Fibroblast of skin of right quadriceps (primary cell): ENCODE measurements at regions not wholly inside any gene's neighbourhood (a gene's known extent, or its start where the extent isn't known, plus 50 kb on each side); places are given as distances from the start of the nearest gene placed in this dataset.
"Not testable (repeated sequence)": the region's sequence is repeated elsewhere in the genome, so short reads cannot be mapped to it uniquely, and the experiment has no call there.

ENCODE experiments used
- DNase-seq: peaks from one replicate; pipeline ENCODE4 v3.0.0-alpha.2; 2013

DNA sequence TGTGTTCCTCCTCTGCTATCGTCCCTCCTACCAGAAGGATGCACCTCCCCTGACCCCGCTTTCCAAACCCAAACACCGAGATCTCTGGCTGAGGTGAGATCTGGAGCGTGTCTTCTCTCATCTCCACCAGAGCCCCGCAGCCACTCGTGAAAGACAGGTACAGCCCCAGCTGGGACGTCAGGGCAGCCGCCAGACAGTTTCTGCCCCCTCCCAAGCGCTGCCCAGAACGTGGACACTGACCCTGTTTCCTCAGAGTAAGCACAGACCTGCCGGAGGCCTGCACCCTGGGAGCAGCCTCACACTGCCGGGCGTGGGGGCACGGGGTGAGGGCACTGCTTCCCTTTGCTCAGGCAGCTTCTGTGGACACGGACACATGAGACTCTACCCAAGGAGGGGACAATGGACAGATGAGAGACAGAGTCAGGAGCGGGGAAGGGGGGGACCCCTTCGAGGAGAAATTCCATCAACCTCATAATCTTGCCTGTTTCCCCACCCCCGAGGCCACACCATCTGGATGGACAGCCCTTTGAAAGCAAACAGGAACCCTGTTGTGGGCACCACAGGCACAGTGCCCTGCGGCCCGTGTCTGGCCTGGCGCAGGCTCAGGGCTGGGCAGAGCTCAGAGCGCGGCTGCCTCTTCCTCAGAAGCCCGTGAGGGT is 210.6 kb downstream of the DLL1 start:
- DNase-seq: no peak

DNA sequence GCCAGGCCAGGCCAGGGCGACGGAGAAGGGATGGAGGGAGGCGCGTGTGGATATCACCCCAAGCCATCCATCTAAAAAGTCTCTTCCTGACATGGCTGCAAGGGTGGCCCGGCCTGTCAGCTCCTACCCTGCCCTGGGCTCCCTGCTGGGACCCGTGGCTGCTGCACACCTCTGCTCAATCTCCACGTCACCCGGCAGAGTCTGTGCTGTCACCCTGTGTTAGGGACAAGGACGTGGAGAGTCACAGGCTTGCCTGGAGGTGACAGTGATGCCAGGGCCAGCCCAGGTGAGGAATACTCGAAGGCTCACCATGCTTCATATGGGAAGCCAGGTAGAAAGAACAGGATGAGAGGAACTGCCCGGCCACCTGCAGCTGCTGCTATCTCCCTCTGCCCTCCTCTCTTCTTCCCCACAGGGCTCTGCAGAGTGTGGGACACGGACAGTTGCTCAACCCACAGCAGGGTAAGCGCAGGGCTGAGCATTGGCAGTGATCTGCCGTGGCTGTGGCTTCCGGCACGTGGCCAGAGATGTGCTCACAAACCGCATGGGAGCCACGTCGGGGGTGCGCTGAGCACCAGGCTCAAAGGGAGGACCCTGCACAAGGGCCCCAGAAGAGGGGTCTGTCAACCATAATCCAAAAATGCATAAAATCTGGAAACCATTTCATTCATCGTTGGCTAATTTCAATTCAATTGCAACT is 214.3 kb downstream of the DLL1 start:
- DNase-seq: no peak

GRCh38 chr6:170075659-170076223 is 215.1 kb downstream of the DLL1 start:
- no peak for DNase-seq

DNA sequence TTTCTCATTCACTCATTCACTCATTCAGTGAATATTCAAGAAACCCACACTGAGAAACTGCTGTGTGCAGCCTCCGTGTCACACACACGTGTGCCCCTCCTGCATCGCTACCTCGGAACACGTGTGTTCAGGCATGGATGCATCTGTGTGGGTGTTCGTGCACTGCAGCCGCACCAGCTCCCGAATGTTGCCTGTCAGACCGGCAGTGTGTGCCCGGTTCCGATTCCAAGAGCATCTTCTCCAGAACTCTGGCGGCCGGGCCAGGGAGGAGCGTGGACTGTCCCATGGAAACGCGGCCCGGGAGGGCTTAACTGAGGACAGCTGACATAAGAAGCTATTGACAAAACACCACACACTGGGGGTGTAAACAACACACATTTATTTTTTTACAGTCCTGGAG is 216.0 kb downstream of the DLL1 start:
- DNase-seq: no peak

DNA sequence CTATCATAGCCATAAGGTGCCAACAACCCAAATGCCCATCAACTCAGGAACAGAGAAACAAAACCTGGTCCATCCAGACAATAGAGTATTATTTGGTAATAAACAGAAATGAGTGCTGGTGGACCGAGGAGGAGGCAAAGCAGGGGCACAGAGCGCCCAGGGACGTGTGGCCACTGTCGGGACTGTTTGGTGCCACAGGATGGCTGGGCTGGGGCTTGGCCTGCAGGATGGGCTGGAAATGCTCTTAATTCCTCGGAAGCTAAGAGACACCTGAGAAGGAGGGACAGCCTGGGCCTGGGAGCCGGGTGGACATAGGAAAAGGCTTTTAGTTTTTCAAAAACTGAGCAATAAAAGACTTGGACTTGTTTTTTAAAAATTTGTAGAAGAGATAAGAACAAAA is 216.4 kb downstream of the DLL1 start:
- no peak for DNase-seq

DNA sequence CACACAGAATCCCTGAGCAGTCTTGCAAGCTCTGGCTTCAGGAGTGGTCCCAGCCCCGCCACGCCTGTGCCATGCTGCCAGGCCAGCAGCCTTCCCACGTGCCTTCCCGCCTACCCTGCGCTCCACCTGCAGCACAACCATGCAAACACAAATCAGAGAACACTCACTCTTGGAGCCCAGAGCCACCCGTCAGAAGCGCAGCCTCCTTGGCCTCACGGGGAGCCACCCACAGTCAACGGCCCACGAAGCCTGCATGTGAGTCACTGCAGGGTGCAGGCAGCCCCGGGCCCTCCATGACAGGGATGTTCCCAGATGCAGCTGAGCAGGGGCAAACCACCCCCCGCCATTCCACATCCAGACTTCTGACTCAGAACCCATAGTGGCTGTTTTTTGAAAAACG is 217.0 kb downstream of the DLL1 start:
- DNase-seq: no peak

GRCh38 chr6:170072246-170072645 is 218.6 kb downstream of the DLL1 start:
- DNase-seq: no peak

- no peak for DNase-seq
Measured at GRCh38 chr6:170069611-170070010, 221.3 kb downstream of the DLL1 start.

DNA sequence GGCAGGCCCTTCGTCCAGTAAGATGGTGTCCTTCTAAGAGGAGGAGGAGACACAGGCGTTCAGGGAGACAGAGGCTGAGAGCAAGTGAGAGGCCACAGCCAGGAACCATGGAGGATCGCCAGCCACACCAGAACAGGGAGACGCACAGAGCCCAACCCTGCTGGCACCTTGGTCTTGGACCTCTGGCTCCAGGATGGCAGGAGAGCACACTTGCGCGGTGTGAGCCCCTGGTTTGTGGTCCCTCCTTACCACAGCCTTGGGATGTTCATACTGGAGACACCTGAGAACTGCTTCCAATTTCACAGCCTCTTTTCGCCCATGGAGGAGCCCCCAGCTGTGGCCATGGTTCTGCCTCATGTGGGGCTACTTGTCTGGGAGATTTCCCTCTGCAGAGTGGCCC is 222.4 kb downstream of the DLL1 start:
- no peak for DNase-seq

DNA sequence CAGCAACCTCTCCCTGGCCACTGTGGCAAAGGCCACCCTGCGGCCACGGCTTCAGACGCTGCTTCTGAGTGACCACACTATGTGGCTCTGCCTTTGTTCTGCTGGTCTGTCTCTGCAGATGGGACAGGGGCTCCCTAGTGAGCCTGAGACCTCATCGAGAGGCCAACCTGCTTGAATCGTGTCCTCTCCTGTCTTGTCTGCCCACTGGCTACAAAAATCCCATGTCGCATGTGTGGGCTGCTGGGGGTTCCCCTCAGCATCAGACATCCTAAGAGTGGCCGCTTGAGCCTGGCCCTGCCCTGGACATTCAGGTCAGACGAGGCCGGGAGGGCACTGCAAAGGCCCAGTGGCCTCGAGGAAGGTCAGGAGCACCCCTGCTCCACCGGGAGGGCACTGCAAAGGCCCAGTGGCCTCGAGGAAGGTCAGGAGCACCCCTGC is 222.9 kb downstream of the DLL1 start:
- DNase-seq: no peak

- DNase-seq: no peak
Measured at GRCh38 chr6:170067181-170067641, 223.7 kb downstream of the DLL1 start.

DNA sequence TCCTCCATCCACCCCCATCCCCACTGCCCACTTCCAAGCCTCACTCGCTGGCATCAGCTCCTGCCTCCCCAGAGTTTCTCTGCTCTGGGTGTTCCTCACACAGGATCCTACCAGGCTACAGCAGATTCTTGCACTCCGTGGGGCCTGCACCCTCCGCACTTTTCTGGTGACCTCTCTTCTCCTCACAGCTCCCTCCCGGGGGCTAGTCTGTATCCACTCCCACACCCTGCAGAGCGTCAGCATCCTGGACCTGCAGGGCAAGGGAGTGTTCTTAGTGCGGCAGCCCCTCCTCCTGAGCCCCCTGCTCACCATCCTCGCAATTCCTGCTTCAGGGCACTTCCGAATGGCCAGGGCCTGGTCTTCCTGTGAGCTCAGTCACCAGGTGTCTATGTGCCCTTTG is 224.2 kb downstream of the DLL1 start:
- no peak for DNase-seq

GRCh38 chr6:170063851-170064602 is 226.9 kb downstream of the DLL1 start:
- no peak for DNase-seq

DNA sequence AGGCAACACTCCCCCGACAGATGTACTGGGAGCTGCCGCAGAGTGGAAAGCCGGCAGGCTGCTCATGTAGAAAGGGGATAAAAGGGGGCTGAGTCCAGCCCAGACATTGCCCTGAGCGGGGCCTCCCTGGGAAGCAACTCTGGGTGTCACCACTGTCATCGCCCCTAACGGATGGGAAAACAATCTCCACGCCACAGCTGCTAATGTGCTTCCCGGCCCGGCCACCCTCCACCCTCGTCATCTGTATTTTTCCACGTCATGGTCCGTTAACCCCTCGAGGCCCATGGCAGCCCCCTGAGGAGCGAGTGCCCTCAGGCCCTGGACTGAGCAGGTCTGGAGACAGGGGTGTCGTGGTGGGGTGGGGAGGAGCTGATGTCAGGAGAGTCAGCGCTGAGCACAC is 227.4 kb downstream of the DLL1 start:
- DNase-seq: no peak

DNA sequence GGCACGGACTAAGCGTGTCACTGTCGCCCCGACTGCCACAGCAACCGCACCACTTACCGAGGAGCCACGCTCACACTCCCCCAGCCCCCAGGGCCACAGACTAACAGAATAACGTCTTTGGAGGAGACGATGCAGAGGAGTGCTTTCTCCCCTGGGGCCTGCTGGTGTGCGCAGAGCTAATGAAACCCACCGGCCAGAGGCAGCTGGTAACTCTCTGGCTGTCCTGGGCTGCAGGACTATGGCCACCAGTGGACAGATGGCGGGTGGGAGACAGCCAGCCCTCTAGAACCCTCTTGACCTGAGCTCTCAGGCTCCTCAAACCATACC is 228.0 kb downstream of the DLL1 start:
- no peak for DNase-seq

GRCh38 chr6:170062209-170062914 is 228.5 kb downstream of the DLL1 start:
- no peak for DNase-seq

DNA sequence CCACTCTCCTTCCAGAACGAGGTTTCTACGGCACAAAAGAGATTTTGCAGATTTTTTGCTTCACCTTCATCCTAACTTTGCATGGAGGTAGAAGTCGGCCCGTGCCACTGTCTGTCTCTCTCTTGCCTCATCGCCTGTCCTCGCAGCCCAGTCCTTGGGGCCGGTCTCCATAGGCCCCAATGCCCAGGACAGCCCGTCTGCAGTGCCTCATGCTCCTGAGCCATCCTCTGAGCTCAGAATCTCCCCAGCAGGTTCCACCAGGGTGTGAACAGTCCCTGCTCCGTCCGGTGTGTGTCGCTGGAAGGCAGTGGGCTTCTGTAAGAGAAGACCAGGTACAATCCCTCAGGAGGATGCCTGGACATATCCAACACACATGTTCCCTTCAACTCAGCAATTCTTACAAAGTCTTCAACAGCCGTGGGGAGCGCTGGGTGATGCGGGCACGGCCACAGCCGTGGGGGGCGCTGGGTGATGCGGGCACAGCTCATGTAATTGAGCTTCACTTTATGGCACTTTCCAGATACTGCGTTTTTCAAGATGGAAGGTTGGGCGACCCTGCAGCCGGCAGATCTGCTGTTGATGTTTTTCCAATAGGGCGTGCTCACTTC is 231.9 kb downstream of the DLL1 start:
- no peak for DNase-seq

DNA sequence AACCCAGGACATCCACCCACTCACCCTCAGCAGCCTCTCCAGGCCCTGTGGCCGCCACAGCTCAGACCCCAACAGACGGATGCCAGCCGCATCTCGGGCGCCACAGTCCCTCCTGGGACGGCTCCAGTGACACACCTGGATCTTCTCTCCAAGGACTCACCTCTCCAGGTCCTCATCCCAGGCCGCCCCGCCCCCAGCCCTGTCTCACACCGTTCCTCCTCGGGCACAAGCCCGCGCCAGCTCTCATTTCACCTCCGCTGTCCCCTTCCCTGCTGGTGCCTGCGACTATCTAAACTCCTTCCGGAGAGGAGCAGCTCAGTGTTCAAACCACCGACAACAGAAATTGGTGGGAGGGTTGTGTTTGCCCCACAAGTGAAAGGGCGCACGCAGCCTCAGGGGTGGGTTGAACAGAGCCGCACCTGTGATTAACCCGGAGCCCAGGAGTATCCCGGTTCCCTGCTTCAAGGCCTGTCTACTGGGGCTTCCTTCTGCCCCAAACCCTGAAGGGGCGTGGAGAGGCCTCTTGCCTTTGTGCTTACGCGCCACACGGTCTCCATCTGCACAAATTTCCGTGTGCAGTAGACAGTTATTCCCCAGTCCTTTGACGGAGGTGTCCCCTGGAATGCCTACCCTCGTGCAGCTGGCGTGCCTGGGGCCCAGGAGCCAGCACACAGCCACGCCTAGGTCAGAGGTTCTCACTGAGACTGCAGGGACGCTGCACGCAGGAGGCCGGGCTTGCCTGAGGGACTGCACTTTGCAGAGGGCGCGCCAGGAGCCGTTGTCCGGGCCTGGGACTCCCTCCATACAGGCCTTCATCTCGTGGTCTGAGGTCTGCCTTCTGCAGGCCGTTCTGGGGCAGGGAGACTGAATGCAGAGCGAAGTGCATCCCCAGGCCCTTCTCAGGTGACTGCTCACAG is 232.7 kb downstream of the DLL1 start:
- no peak for DNase-seq

GRCh38 chr6:170057034-170057734 is 233.7 kb downstream of the DLL1 start:
- DNase-seq: no peak

- no peak for DNase-seq
Measured at GRCh38 chr6:170056278-170056711, 234.6 kb downstream of the DLL1 start.

GRCh38 chr6:170055797-170056196 is 235.1 kb downstream of the DLL1 start:
- DNase-seq: not testable (repeated sequence)
